Effector memory CD4-positive, alpha-beta T cell (primary cell): ENCODE measurements at regions not wholly inside any gene's neighbourhood (a gene's known extent, or its start where the extent isn't known, plus 50 kb on each side); places are given as distances from the start of the nearest gene placed in this dataset.
"Not testable (repeated sequence)": the region's sequence is repeated elsewhere in the genome, so short reads cannot be mapped to it uniquely, and the experiment has no call there.

Experiments
- DNase-seq, 3 donors: peaks; one replicate each; pipeline ENCODE4 v3.0.0-alpha.2; 2020
- H3K27ac ChIP-seq: 2 replicates; pipeline ENCODE4 v1.7.0; 2013; ENCODE audit warnings: mild to moderate bottlenecking, low read length, moderate library complexity; ENCODE audit not compliant: insufficient read depth, poor library complexity, severe bottlenecking
- H3K27me3 ChIP-seq: replicated peaks from 2 replicates; pipeline ENCODE4 v1.7.0; 2013; ENCODE audit warnings: mild to moderate bottlenecking, low read length; ENCODE audit not compliant: insufficient read depth, control insufficient read depth, poor library complexity, severe bottlenecking
- H3K36me3 ChIP-seq: 2 replicates; pipeline ENCODE4 v1.7.0; 2013; ENCODE audit warnings: mild to moderate bottlenecking, low read length, moderate library complexity; ENCODE audit not compliant: control insufficient read depth, insufficient read depth
- H3K4me1 ChIP-seq: 2 replicates; pipeline ENCODE4 v1.7.0; 2013; ENCODE audit warnings: low read length, mild to moderate bottlenecking; ENCODE audit not compliant: control insufficient read depth, insufficient read depth, poor library complexity, severe bottlenecking
- H3K4me3 ChIP-seq: 2 replicates; pipeline ENCODE4 v1.7.0; 2013; ENCODE audit warnings: low read length, low read depth, mild to moderate bottlenecking; ENCODE audit not compliant: insufficient read depth, poor library complexity, severe bottlenecking
- H3K9me3 ChIP-seq: 2 replicates; pipeline ENCODE4 v1.7.0; 2013; ENCODE audit warnings: mild to moderate bottlenecking, low read length, moderate library complexity; ENCODE audit not compliant: control insufficient read depth

GRCh38 chr4:164070625-164071024, 576.1 kb downstream of the TMA16 start:
- no peak overlapping the region for H3K4me3 ChIP-seq
- no peaks in the 10 kb centered on the region for H3K9me3 ChIP-seq
- H3K4me1 ChIP-seq: no peaks in the 10 kb centered on the region
- no peaks in the 10 kb centered on the region for H3K36me3 ChIP-seq
- H3K27me3 ChIP-seq: no peaks in the 10 kb centered on the region
- DNase-seq: no peak
- no peak overlapping the region for H3K27ac ChIP-seq

- Histone ChIP-seq H3K9me3 (no peaks in the 10 kb centered on the region), H3K4me3 (no peak overlapping the region), H3K27me3 (no peaks in the 10 kb centered on the region), H3K27ac (no peak overlapping the region), H3K36me3 (no peaks in the 10 kb centered on the region), H3K4me1 (no peaks in the 10 kb centered on the region)
- DNase-seq: no peak
Observed at GRCh38 chr4:164081371-164081770, 586.9 kb downstream of the TMA16 start.

- H3K9me3 ChIP-seq: no peaks in the 10 kb centered on the region
- no peaks in the 10 kb centered on the region for H3K27me3 ChIP-seq
- H3K36me3 ChIP-seq: no peaks in the 10 kb centered on the region
- no peaks in the 10 kb centered on the region for H3K4me1 ChIP-seq
- no peak overlapping the region for H3K4me3 ChIP-seq
- no peak overlapping the region for H3K27ac ChIP-seq
- no peak for DNase-seq
Observed at GRCh38 chr4:164081801-164082200, 587.3 kb downstream of the TMA16 start.

- no peaks in the 10 kb centered on the region for H3K9me3 ChIP-seq
- H3K27ac ChIP-seq: no peak overlapping the region
- no peak overlapping the region for H3K4me3 ChIP-seq
- no peak for DNase-seq
- no peaks in the 10 kb centered on the region for H3K4me1 ChIP-seq
- no peaks in the 10 kb centered on the region for H3K27me3 ChIP-seq
- no peaks in the 10 kb centered on the region for H3K36me3 ChIP-seq
Observed at GRCh38 chr4:164087733-164088132, 593.2 kb downstream of the TMA16 start.

- H3K36me3 ChIP-seq: no peaks in the 10 kb centered on the region
- H3K4me1 ChIP-seq: no peaks in the 10 kb centered on the region
- H3K27me3 ChIP-seq: no peaks in the 10 kb centered on the region
- H3K27ac ChIP-seq: no peak overlapping the region
- H3K4me3 ChIP-seq: no peak overlapping the region
- DNase-seq: no peak
- no peaks in the 10 kb centered on the region for H3K9me3 ChIP-seq
Observed at GRCh38 chr4:164095313-164096110, 601.0 kb downstream of the TMA16 start.

GRCh38 chr4:164096766-164097518, 602.5 kb downstream of the TMA16 start:
- no peak overlapping the region for H3K4me3 ChIP-seq
- H3K9me3 ChIP-seq: no peaks in the 10 kb centered on the region
- H3K4me1 ChIP-seq: no peaks in the 10 kb centered on the region
- H3K27ac ChIP-seq: no peak overlapping the region
- no peak for DNase-seq
- no peaks in the 10 kb centered on the region for H3K36me3 ChIP-seq
- no peaks in the 10 kb centered on the region for H3K27me3 ChIP-seq

GRCh38 chr4:164100741-164101365, 606.4 kb downstream of the TMA16 start:
- H3K4me1 ChIP-seq, H3K9me3 ChIP-seq, H3K36me3 ChIP-seq, H3K4me3 ChIP-seq, H3K27me3 ChIP-seq, DNase-seq, H3K27ac ChIP-seq: not testable (repeated sequence)

GRCh38 chr4:164108971-164109370, 614.5 kb downstream of the TMA16 start:
- Histone ChIP-seq H3K27ac (no peak overlapping the region), H3K27me3 (no peaks in the 10 kb centered on the region), H3K4me3 (no peak overlapping the region), H3K9me3 (no peaks in the 10 kb centered on the region), H3K36me3 (no peaks in the 10 kb centered on the region), H3K4me1 (no peaks in the 10 kb centered on the region)
- no peak for DNase-seq

GRCh38 chr4:164109503-164109902, 615.0 kb downstream of the TMA16 start:
- Histone ChIP-seq H3K9me3 (no peaks in the 10 kb centered on the region), H3K4me1 (no peaks in the 10 kb centered on the region), H3K27ac (no peak overlapping the region), H3K4me3 (no peak overlapping the region), H3K36me3 (no peaks in the 10 kb centered on the region), H3K27me3 (no peaks in the 10 kb centered on the region)
- DNase-seq: no peak

GRCh38 chr4:164115236-164115635, 620.7 kb downstream of the TMA16 start:
- Histone ChIP-seq H3K4me3 (no peak overlapping the region), H3K36me3 (no peaks in the 10 kb centered on the region), H3K4me1 (no peaks in the 10 kb centered on the region), H3K27me3 (no peaks in the 10 kb centered on the region), H3K9me3 (no peaks in the 10 kb centered on the region), H3K27ac (no peak overlapping the region)
- no peak for DNase-seq
